Ovary (tissue), 7 donors: ENCODE measurements at regions not wholly inside any gene's neighbourhood (a gene's known extent, or its start where the extent isn't known, plus 50 kb on each side); places are given as distances from the start of the nearest gene placed in this dataset.

Experiments
- DNase-seq, 5 donors: peaks; one replicate each; pipeline ENCODE4 v3.0.0-alpha.2; 2019 to 2020
- H3K27ac ChIP-seq, 2 donors: fragments of 200-600 bp; one replicate each; pipeline versions ENCODE4 v1.5.1 to v1.8.0; 2019 to 2022
- H3K27me3 ChIP-seq: fragments of 200-600 bp; one replicate; pipeline ENCODE4 v1.8.0; 2022
- H3K36me3 ChIP-seq: fragments of 200-600 bp; sonication (generic); one replicate; pipeline ENCODE4 v1.5.1; 2019
- H3K4me1 ChIP-seq: one replicate; pipeline ENCODE4 v1.8.1; 2013; ENCODE audit warnings: mild to moderate bottlenecking, moderate library complexity; ENCODE audit not compliant: insufficient read depth
- H3K4me3 ChIP-seq: fragments of 200-600 bp; sonication (generic); one replicate; pipeline ENCODE4 v1.5.1; 2017
- H3K9me3 ChIP-seq, 2 donors: fragments of 200-600 bp in 1 of 2; sonication (generic) in 1 of 2; one replicate each; pipeline versions ENCODE4 v1.5.1 to v1.8.1; 2013 to 2019; ENCODE audit warnings: mild to moderate bottlenecking in 1 of 2, moderate library complexity in 1 of 2
- EP300 ChIP-seq: sonication (generic); formaldehyde crosslinking; IDR thresholded peaks from one replicate; pipeline ENCODE4 v1.6.1; 2017; ENCODE audit warnings: antibody characterized with exemption
- POLR2A ChIP-seq: fragments of 450-650 bp; IDR thresholded peaks from one replicate; pipeline ENCODE4 v1.6.1; 2017; ENCODE audit warnings: antibody characterized with exemption, mild to moderate bottlenecking, moderate library complexity
- WGBS, 3 donors: extraction: QIAGEN DNeasy Blood & Tissue Kit in 1 of 3; methylation state at CpG; one replicate each; pipeline versions ENCODE4 v1.1.5 to v1.1.7; 2013 to 2017; 5-methylcytosine and 5-hydroxymethylcytosine counted together
- intact Hi-C, 4 donors: fragments of 100-400 bp; cut with DNase I; formaldehyde crosslinking; loops; one replicate each; pipeline versions ENCODE4 v1.11.0 to v1.15.1; 2022 to 2023
- TF ChIP-seq, protein P1 (sequence below), 3 donors: fragments of 450-650 bp in 2 of 3; fragments of 200-600 bp in 1 of 3; IDR thresholded peaks; one replicate each; pipeline versions ENCODE4 v1.5.1 to v1.8.0; 2016 to 2022; ENCODE audit warnings: antibody characterized with exemption in 3 of 3, mild to moderate bottlenecking in 1 of 3
- donor health status: DM: no; HTN: no; CAD: no; lungs with moderate emphysema.
- donor health status: DM: no; HTN: no; CAD: no.
- donor health status: Bipolar disorder and iron deficiency.
- donor health status: DM: no; HTN: no; CAD: no.
- donor health status: DM: yes; HTN: yes; CAD: no.

GRCh38 chr3:34646911-34647460, 848.6 kb downstream of the PDCD6IP start:
- no peak overlapping the region for H3K27ac ChIP-seq
- TF ChIP-seq, protein P1, sequence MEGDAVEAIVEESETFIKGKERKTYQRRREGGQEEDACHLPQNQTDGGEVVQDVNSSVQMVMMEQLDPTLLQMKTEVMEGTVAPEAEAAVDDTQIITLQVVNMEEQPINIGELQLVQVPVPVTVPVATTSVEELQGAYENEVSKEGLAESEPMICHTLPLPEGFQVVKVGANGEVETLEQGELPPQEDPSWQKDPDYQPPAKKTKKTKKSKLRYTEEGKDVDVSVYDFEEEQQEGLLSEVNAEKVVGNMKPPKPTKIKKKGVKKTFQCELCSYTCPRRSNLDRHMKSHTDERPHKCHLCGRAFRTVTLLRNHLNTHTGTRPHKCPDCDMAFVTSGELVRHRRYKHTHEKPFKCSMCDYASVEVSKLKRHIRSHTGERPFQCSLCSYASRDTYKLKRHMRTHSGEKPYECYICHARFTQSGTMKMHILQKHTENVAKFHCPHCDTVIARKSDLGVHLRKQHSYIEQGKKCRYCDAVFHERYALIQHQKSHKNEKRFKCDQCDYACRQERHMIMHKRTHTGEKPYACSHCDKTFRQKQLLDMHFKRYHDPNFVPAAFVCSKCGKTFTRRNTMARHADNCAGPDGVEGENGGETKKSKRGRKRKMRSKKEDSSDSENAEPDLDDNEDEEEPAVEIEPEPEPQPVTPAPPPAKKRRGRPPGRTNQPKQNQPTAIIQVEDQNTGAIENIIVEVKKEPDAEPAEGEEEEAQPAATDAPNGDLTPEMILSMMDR (IDR thresholded peaks at IDR 0.05) = no peak
- TF ChIP-seq POLR2A = no peak
- TF ChIP-seq EP300 = no peak
- DNase-seq = no peak
- 64 to 75% (median 66%) methylated on average over 5 of the region's 5 CpGs for WGBS, 3 donors
- intact Hi-C loops = no loop called here
- H3K4me3 ChIP-seq = no peak overlapping the region
- no peaks in the 10 kb centered on the region for H3K36me3 ChIP-seq
- H3K27me3 ChIP-seq = no peaks in the 10 kb centered on the region
- no peaks in the 10 kb centered on the region for H3K4me1 ChIP-seq
- H3K9me3 ChIP-seq = no peaks in the 10 kb centered on the region

DNA sequence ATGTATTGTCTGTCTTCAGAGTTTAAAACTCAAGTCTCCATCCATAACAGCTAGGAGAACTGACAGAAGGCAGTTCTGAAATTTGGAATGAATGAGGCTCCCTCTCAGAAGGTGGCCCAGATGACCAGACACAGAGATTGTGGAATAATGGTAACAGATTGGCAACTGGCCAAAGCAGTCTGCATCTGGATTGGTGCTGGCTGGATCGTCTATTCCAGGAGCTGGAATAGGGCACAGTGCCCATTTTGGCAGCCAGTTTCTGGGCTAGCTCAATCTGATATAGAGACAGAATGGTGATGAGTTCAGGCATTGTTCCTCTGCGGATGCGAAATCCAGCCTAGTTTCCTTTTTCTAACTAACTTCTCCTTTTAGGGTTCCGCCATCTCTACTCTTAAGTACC, 851.7 kb downstream of the PDCD6IP start:
- Histone ChIP-seq H3K27me3 (no peaks in the 10 kb centered on the region), H3K4me1 (no peaks in the 10 kb centered on the region), H3K4me3 (no peak overlapping the region), H3K36me3 (no peaks in the 10 kb centered on the region), H3K9me3 (no peaks in the 10 kb centered on the region), H3K27ac (no peak overlapping the region)
- no peak for TF ChIP-seq POLR2A
- TF ChIP-seq, protein P1 (IDR thresholded peaks at IDR 0.05) = no peak
- no peak for TF ChIP-seq EP300
- DNase-seq = no peak
- intact Hi-C loops = no loop called here
- WGBS, 3 donors = 79 to 85% (median 82%) methylated on average over 4 of the region's 4 CpGs

DNA sequence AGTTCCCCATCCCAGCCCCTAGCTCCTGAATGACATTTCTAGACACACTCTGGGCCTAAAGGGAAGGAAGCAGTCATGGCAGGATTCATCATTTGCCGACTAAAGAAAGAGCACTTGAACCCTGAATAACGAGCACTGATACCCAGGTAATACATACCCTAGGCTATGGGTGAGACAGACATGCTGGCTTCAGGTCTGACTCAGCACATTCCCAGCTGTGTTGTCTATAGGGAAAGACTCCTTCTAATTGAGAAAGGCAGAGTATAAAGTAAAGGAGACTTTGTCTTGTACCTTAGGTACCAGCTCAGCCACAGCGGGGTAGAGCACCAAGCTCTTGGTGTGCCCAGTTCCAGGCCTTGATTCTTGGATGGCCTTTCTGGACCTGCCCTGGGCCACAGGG, 870.5 kb downstream of the PDCD6IP start:
- WGBS, 3 donors = 62 to 78% (median 77%) methylated on average over 3 of the region's 3 CpGs
- no peaks in the 10 kb centered on the region for H3K4me1 ChIP-seq

GRCh38 chr3:34669490-34669889, 871.1 kb downstream of the PDCD6IP start:
- Histone ChIP-seq H3K4me3 (no peak overlapping the region), H3K27ac (no peak overlapping the region), H3K4me1 (no peaks in the 10 kb centered on the region), H3K27me3 (no peaks in the 10 kb centered on the region), H3K36me3 (no peaks in the 10 kb centered on the region), H3K9me3 (no peaks in the 10 kb centered on the region)
- TF ChIP-seq EP300 (no peak), POLR2A (no peak)
- TF ChIP-seq, protein P1 (IDR thresholded peaks at IDR 0.05) = no peak
- no peak for DNase-seq
- intact Hi-C loops = no loop called here
- WGBS, 3 donors = 83 to 88% (median 86%) methylated on average over 3 of the region's 3 CpGs

More for the DNA sequence above, 870.5 kb downstream of the PDCD6IP start:
- intact Hi-C loops = no loop called here
- Histone ChIP-seq H3K4me3 (no peak overlapping the region), H3K9me3 (no peaks in the 10 kb centered on the region), H3K27ac (no peak overlapping the region), H3K27me3 (no peaks in the 10 kb centered on the region), H3K36me3 (no peaks in the 10 kb centered on the region)
- no peak for DNase-seq
- TF ChIP-seq, protein P1 (IDR thresholded peaks at IDR 0.05) = no peak
- no peak for TF ChIP-seq EP300
- no peak for TF ChIP-seq POLR2A
